ENCODE measurements at regions not wholly inside any gene's neighbourhood (a gene's known extent, or its start where the extent isn't known, plus 50 kb on each side); places are given as distances from the start of the nearest gene placed in this dataset.

DNA sequence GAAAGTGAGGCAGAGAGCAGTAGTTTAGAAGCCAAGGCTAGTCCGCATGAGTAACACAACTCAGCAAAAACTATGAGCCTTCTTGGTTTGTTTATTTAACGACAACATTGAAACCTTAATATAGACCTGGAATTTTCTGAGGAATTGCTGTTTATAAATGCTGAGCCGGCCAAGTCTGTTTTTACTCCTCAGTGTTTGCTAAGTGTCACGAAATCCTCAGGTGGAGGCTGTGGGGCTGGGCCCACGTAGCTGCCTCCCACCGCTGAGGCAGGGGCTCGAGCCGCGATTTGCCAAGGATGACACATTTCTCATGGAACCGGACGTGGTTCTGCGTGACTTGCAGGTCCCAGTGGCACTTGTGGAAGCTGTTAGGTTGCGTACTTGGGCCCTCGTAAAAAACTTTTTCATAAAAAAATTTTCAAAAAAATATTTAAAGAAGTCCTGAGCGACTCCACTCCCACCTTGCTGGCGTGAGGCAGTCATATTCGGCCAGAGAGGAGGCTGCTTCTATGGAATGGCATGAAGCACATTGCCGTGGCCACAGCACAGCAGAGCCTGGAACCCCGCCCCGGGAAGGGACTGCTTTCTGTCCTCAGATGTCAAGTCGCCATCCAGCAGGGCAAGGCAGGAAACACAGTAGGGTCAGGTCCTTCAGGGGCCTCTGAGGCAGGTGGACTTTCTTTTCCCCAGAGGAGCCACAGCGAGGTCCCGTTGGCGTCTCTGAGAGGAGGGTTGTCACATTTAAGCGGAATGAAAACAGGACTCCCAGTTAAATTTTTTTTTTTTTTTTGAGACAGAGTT is 64.8 kb upstream of the PCSK6 start:
- H3K4me3 ChIP-seq (ENCODE audit: low read depth, low read length), result no peak overlapping the region
- DNase-seq (ENCODE audit: low read depth), result no peak
- TF ChIP-seq CTCF (IDR thresholded peaks at IDR 0.05; ENCODE audit: insufficient read depth, low read depth, low read length, missing control alignments), result no peak

GRCh38 chr15:101551696-101552591 is 62.4 kb upstream of the PCSK6 start:
- no peak for DNase-seq (ENCODE audit: low read depth)
- H3K4me3 ChIP-seq (ENCODE audit: low read depth, low read length), result no peak overlapping the region
- TF ChIP-seq CTCF (IDR thresholded peaks at IDR 0.05; ENCODE audit: insufficient read depth, low read depth, low read length, missing control alignments), result no peak

DNA sequence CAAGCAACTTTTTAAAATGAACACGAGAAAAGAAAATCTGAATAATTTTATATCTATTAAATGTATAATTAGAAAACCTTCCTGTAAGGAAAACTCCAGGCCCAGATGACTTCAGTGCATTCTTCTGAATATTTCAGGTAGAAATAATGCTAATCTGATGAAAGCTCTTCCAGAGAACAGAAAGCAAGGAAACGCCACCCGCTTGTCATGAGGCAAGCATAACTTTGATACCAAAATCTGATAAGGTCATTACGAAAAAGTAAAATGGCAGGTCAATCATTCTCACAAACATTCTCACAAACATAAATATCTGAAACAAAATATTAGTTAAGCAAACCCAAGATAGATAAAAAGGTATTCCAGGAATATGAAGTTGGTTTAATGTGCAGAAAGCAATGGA is 60.6 kb upstream of the PCSK6 start:
- DNase-seq (ENCODE audit: low read depth), result no peak
- no peak for TF ChIP-seq CTCF (IDR thresholded peaks at IDR 0.05; ENCODE audit: insufficient read depth, low read depth, low read length, missing control alignments)

DNA sequence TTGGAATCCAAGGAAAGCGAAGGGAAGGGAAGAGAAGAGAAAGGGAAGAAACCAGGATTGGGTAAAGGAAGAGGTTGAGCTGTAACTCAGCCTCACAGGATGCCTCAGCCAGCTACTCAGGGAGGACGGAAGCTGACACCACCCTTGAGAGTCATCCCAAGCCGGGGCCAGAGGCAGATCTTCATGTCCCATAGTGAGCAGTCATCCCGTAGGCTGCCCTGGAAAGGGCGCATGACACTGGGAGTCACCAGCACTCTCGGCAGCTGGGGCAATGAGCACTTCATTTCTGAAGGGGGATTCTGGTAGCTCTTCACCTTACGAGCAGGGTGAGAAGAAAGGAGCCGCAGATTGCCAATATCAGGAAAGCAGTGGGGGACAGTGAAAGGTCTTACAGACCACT is 60.1 kb upstream of the PCSK6 start:
- no peak overlapping the region for H3K4me3 ChIP-seq (ENCODE audit: low read depth, low read length)
- TF ChIP-seq CTCF (IDR thresholded peaks at IDR 0.05; ENCODE audit: insufficient read depth, low read depth, low read length, missing control alignments), result no peak
- DNase-seq (ENCODE audit: low read depth), result no peak

More for the DNA sequence above, 60.6 kb upstream of the PCSK6 start:
- no peak overlapping the region for H3K4me3 ChIP-seq (ENCODE audit: low read depth, low read length)

DNA sequence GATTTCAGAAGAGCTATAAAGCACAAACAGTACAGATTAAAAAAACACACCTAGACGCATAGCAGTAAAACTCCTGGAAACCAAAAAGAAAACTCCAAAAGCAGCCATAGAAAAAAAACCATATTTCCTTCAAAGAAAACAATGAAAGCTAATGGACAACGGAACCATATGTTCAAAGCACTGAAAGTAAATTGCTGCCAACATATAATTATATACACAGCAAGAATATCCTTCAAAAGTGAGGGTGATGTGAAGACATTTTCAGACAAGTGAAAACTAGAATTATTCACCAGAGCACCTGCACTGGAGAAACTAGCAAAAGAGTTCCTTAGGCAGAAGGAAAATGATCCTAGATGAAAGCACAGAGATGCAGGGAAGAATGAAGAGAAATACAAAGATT is 58.2 kb upstream of the PCSK6 start:
- no peak overlapping the region for H3K4me3 ChIP-seq (ENCODE audit: low read depth, low read length)
- DNase-seq (ENCODE audit: low read depth), result no peak
- no peak for TF ChIP-seq CTCF (IDR thresholded peaks at IDR 0.05; ENCODE audit: insufficient read depth, low read depth, low read length, missing control alignments)

DNA sequence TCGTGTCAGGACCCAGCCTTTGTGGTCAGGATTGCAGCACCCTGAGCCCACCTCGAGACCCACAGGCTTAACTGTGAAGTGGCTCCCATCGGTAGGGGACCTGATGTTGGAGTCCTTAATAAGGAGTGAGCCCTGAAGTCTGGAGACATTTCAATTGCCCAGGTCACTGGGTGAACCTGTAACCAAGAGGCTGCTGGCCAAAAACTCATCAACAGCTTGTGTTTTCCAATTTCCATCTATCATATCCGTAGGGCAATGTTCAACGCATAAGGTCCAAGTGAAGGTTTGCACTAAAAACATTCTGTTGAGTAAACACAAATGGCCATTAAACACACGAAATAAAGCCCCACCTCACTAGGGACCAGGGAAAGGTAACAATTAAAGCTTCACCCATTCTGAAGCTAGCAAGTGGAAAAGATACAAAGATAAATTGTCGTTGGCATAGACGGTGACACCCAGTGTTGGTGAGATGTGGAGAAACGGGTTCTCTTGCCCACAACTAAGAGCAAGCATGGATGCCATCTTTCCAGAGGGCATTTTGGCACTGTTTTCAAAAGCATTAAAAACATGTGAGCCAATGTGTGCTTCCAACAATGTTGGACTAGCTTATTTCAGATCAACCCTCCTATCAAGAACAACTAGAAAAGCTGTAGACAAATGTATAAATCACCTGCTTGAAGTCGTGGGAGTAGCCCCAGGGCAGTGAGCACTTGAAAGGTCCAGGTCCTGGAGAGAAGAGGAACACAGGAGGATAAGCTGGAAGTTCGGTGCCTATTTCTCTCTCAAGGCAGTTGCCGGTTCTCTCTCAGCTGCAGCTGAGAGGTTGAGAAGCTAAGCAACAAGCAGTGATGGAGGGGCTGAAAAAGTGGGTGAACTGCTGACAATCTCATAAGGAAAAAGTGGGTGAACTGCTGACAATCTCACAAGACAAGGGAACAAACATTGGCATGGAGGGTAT is 56.3 kb upstream of the PCSK6 start:
- no peak for DNase-seq (ENCODE audit: low read depth)
- TF ChIP-seq CTCF (IDR thresholded peaks at IDR 0.05; ENCODE audit: insufficient read depth, low read depth, low read length, missing control alignments), result no peak
- no peak overlapping the region for H3K4me3 ChIP-seq (ENCODE audit: low read depth, low read length)

Data from GM12865 (cell line).